ENCODE measurements at regions not wholly inside any gene's neighbourhood (a gene's known extent, or its start where the extent isn't known, plus 50 kb on each side); places are given as distances from the start of the nearest gene placed in this dataset.

- DNase-seq (ENCODE audit: low read depth, low spot score): no peak
These were observed 167.0 kb upstream of the RHOBTB1 start for GRCh38 chr10:61110936-61111335.

GRCh38 chr10:61110188-61110844 lies 166.3 kb upstream of the RHOBTB1 start:
- no peak for DNase-seq (ENCODE audit: low read depth, low spot score)
- no peak overlapping the region for H3K27ac ChIP-seq

More at GRCh38 chr10:61110936-61111335, 167.0 kb upstream of the RHOBTB1 start:
- no peak overlapping the region for H3K27ac ChIP-seq

GRCh38 chr10:61108915-61109314 lies 164.9 kb upstream of the RHOBTB1 start:
- DNase-seq (ENCODE audit: low read depth, low spot score): no peak

GRCh38 chr10:61100887-61101286 lies 156.9 kb upstream of the RHOBTB1 start:
- no peak for DNase-seq (ENCODE audit: low read depth, low spot score)
- no peak overlapping the region for H3K27ac ChIP-seq

More at GRCh38 chr10:61108915-61109314, 164.9 kb upstream of the RHOBTB1 start:
- no peak overlapping the region for H3K27ac ChIP-seq

- no peak overlapping the region for H3K27ac ChIP-seq
- no peak for DNase-seq (ENCODE audit: low read depth, low spot score)
These were observed 155.8 kb upstream of the RHOBTB1 start for GRCh38 chr10:61099756-61100155.

GRCh38 chr10:61098966-61099365 lies 155.0 kb upstream of the RHOBTB1 start:
- H3K27ac ChIP-seq: no peak overlapping the region

GRCh38 chr10:61097026-61097425 lies 153.0 kb upstream of the RHOBTB1 start:
- DNase-seq (ENCODE audit: low read depth, low spot score): no peak
- H3K27ac ChIP-seq: no peak overlapping the region

More at GRCh38 chr10:61098966-61099365, 155.0 kb upstream of the RHOBTB1 start:
- DNase-seq (ENCODE audit: low read depth, low spot score): no peak

GRCh38 chr10:61096056-61096455 lies 152.1 kb upstream of the RHOBTB1 start:
- DNase-seq (ENCODE audit: low read depth, low spot score): no peak
- no peak overlapping the region for H3K27ac ChIP-seq

- H3K27ac ChIP-seq: no peak overlapping the region
- DNase-seq (ENCODE audit: low read depth, low spot score): no peak
These were observed 147.5 kb upstream of the RHOBTB1 start for GRCh38 chr10:61091531-61091930.

- no peak overlapping the region for H3K27ac ChIP-seq
- DNase-seq (ENCODE audit: low read depth, low spot score): no peak
These were observed 145.3 kb upstream of the RHOBTB1 start for GRCh38 chr10:61089251-61089650.

GRCh38 chr10:61084493-61084892 lies 140.5 kb upstream of the RHOBTB1 start:
- DNase-seq (ENCODE audit: low read depth, low spot score): no peak
- no peak overlapping the region for H3K27ac ChIP-seq

- DNase-seq (ENCODE audit: low read depth, low spot score): no peak
- no peak overlapping the region for H3K27ac ChIP-seq
These were observed 137.3 kb upstream of the RHOBTB1 start for GRCh38 chr10:61081301-61081700.

- no peak for DNase-seq (ENCODE audit: low read depth, low spot score)
- no peak overlapping the region for H3K27ac ChIP-seq
These were observed 134.7 kb upstream of the RHOBTB1 start for GRCh38 chr10:61078542-61079275.

- DNase-seq (ENCODE audit: low read depth, low spot score): no peak
- no peak overlapping the region for H3K27ac ChIP-seq
These were observed 132.7 kb upstream of the RHOBTB1 start for GRCh38 chr10:61076572-61077114.

GRCh38 chr10:61073391-61073790 lies 129.4 kb upstream of the RHOBTB1 start:
- H3K27ac ChIP-seq: no peak overlapping the region

GRCh38 chr10:61071580-61071979 lies 127.6 kb upstream of the RHOBTB1 start:
- no peak overlapping the region for H3K27ac ChIP-seq
- DNase-seq (ENCODE audit: low read depth, low spot score): no peak

More at GRCh38 chr10:61073391-61073790, 129.4 kb upstream of the RHOBTB1 start:
- no peak for DNase-seq (ENCODE audit: low read depth, low spot score)

GRCh38 chr10:61068471-61068870 lies 124.5 kb upstream of the RHOBTB1 start:
- H3K27ac ChIP-seq: no peak overlapping the region
- DNase-seq (ENCODE audit: low read depth, low spot score): no peak

GRCh38 chr10:61067671-61068336 lies 123.8 kb upstream of the RHOBTB1 start:
- DNase-seq (ENCODE audit: low read depth, low spot score): no peak
- H3K27ac ChIP-seq: no peak overlapping the region

- DNase-seq (ENCODE audit: low read depth, low spot score): no peak
- H3K27ac ChIP-seq: no peak overlapping the region
These were observed 122.8 kb upstream of the RHOBTB1 start for GRCh38 chr10:61066661-61067344.

GRCh38 chr10:61065051-61065450 lies 121.1 kb upstream of the RHOBTB1 start:
- no peak for DNase-seq (ENCODE audit: low read depth, low spot score)
- H3K27ac ChIP-seq: no peak overlapping the region

Data from epithelial cell of prostate (primary cell).